Left lung (tissue), 4 donors: ENCODE measurements at regions not wholly inside any gene's neighbourhood (a gene's known extent, or its start where the extent isn't known, plus 50 kb on each side); places are given as distances from the start of the nearest gene placed in this dataset.
A peak's percentile ranks its signal among the peaks of the same experiment; 100 is the strongest.
"Not testable (repeated sequence)": the region's sequence is repeated elsewhere in the genome, so short reads cannot be mapped to it uniquely, and the experiment has no call there.

Source experiments
- ATAC-seq: fragments of 200-7000 bp; cut with Tn5 transposase; one replicate; pipeline ENCODE4 v1.9.1; 2020; ENCODE audit warnings: moderate library complexity
- DNase-seq, 4 donors: peaks; one replicate each; pipeline ENCODE4 v3.0.0-alpha.2; 2013 to 2020
- H3K27ac ChIP-seq, 2 donors: fragments of 200-600 bp; sonication (generic) in 1 of 2; one replicate each; pipeline versions ENCODE4 v1.5.0 to v1.8.0; 2020 to 2021
- H3K27me3 ChIP-seq, 2 donors: fragments of 200-600 bp; sonication (generic) in 1 of 2; one replicate each; pipeline versions ENCODE4 v1.5.0 to v1.8.0; 2020 to 2021
- H3K36me3 ChIP-seq, 2 donors: fragments of 200-600 bp; sonication (generic) in 1 of 2; one replicate each; pipeline versions ENCODE4 v1.5.0 to v1.8.0; 2020 to 2021
- H3K4me1 ChIP-seq, 2 donors: fragments of 200-600 bp; one replicate each; pipeline ENCODE4 v1.8.0; 2021
- H3K4me3 ChIP-seq, 2 donors: fragments of 200-600 bp; sonication (generic) in 1 of 2; one replicate each; pipeline versions ENCODE4 v1.5.0 to v1.8.0; 2020 to 2021; ENCODE audit warnings: mild to moderate bottlenecking in 1 of 2
- H3K9me3 ChIP-seq, 2 donors: fragments of 200-600 bp; sonication (generic) in 1 of 2; one replicate each; pipeline versions ENCODE4 v1.5.0 to v1.8.0; 2020 to 2021
- intact Hi-C, 2 donors: fragments of 100-400 bp; cut with DNase I; formaldehyde crosslinking; loops; one replicate each; pipeline versions ENCODE4 v1.11.2 to v1.14.2; 2022
- TF ChIP-seq, protein P1 (sequence below), 2 donors: fragments of 200-600 bp; sonication (generic) in 1 of 2; IDR thresholded peaks; one replicate each; pipeline versions ENCODE4 v1.5.0 to v1.8.0; 2021; ENCODE audit warnings: antibody characterized with exemption in 2 of 2
- donor health status: DM: no; HTN: yes; CAD: no.
- donor health status: DM: no; HTN: no; CAD: no.

DNA sequence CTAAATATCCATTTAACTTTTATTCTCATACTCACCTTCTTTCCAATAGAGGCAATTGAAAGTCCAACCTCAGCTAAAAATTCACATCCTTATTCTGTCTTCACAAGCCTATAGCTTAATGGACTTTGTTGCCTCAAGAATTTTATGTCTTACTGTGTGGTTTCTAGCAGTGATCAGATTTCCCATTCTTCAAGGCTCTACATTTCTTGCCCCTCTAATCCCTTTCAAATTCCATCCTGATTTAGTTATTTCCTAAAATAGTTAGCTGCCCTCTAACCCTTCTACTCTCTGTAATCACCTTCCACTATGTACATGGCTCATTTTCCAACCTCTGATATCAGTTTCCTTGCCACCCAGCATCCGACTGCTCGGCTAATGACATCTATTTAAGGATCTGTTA is 204.1 kb upstream of the CENPE start:
- TF ChIP-seq, protein P1, sequence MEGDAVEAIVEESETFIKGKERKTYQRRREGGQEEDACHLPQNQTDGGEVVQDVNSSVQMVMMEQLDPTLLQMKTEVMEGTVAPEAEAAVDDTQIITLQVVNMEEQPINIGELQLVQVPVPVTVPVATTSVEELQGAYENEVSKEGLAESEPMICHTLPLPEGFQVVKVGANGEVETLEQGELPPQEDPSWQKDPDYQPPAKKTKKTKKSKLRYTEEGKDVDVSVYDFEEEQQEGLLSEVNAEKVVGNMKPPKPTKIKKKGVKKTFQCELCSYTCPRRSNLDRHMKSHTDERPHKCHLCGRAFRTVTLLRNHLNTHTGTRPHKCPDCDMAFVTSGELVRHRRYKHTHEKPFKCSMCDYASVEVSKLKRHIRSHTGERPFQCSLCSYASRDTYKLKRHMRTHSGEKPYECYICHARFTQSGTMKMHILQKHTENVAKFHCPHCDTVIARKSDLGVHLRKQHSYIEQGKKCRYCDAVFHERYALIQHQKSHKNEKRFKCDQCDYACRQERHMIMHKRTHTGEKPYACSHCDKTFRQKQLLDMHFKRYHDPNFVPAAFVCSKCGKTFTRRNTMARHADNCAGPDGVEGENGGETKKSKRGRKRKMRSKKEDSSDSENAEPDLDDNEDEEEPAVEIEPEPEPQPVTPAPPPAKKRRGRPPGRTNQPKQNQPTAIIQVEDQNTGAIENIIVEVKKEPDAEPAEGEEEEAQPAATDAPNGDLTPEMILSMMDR (IDR thresholded peaks at IDR 0.05) = no peak
- DNase-seq (no peak), ATAC-seq (no peak)
- intact Hi-C loops = no loop called here
- Histone ChIP-seq H3K27ac (no peak overlapping the region), H3K27me3 (no peaks in the 10 kb centered on the region), H3K4me1 (no peaks in the 10 kb centered on the region), H3K36me3 (no peaks in the 10 kb centered on the region), H3K4me3 (no peak overlapping the region), H3K9me3 (no peaks in the 10 kb centered on the region)

DNA sequence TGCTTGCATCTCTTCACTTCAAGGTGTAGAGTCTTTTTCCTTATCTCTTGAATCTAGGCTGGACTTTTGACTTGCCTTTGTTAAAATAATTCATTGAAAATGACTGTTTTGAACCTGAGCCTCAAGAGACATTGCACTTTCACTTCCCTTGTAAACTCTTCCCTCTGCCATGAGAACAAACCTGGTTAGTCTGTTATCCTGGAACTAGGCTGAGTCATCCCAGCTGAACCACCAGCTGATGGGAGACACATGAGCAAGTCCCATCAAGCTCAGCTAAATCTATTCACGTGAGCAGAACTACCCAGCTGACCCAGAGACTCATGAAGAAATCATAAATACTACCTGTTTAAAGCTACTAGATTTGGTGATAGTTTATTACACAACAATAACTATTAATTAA is 202.3 kb upstream of the CENPE start:
- Histone ChIP-seq H3K9me3 (no peaks in the 10 kb centered on the region), H3K27me3 (no peaks in the 10 kb centered on the region), H3K36me3 (no peaks in the 10 kb centered on the region), H3K27ac (no peak overlapping the region), H3K4me3 (no peak overlapping the region), H3K4me1 (no peaks in the 10 kb centered on the region)
- TF ChIP-seq, protein P1 (IDR thresholded peaks at IDR 0.05) = no peak
- DNase-seq (no peak), ATAC-seq (no peak)
- intact Hi-C loops = no loop called here

DNA sequence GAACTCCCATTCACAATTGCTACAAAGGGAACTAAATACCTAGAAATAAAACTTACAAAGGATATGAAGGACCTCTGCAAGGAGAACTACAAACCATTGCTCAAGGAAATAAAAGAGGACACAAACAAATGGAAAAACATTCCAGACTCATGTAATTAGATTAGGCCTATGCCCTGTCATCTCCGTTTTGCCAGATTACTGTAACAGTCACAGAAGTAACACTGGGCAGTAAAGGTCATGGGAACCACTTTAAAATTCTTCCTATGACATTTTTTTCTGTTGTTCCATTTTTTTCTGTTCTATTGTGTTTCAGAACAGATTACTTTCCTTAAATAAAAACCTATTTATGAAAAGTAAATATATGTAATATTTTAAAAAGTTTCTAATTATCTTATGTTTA is 199.4 kb upstream of the CENPE start:
- Histone ChIP-seq H3K4me3 (no peak overlapping the region), H3K27me3 (no peaks in the 10 kb centered on the region), H3K9me3 (no peaks in the 10 kb centered on the region), H3K36me3 (no peaks in the 10 kb centered on the region), H3K4me1 (no peaks in the 10 kb centered on the region), H3K27ac (no peak overlapping the region)
- intact Hi-C loops = no loop called here
- TF ChIP-seq, protein P1 (IDR thresholded peaks at IDR 0.05) = no peak
- DNase-seq (no peak), ATAC-seq (no peak)

DNA sequence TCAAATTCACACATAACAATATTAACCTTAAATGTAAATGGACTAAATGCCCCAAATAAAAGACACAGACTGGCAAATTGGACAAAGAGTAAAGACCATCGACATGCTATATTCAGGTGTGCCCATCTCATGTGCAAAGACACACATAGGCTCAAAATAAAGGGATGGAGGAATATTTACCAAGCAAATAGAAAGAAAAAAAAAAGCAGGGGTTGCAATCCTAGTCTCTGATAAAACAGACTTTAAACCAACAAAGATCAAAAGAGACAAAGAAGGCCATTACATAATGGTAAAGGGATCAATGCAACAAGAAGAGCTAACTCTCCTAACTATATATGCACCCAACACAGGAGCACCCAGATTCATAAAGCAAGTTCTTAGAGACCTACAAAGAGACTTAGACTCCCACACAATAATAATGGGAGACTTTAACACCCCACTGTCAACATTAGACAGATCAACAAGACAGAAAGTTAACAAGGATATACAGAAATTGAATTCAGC is 189.4 kb upstream of the CENPE start:
- intact Hi-C loops, H3K36me3 ChIP-seq, H3K27me3 ChIP-seq, H3K4me3 ChIP-seq, DNase-seq, ATAC-seq, H3K4me1 ChIP-seq, H3K27ac ChIP-seq: not testable (repeated sequence)
- H3K9me3 ChIP-seq = peaks cover 0 to 22% of the 10 kb centered on the region in 2 donors

DNA sequence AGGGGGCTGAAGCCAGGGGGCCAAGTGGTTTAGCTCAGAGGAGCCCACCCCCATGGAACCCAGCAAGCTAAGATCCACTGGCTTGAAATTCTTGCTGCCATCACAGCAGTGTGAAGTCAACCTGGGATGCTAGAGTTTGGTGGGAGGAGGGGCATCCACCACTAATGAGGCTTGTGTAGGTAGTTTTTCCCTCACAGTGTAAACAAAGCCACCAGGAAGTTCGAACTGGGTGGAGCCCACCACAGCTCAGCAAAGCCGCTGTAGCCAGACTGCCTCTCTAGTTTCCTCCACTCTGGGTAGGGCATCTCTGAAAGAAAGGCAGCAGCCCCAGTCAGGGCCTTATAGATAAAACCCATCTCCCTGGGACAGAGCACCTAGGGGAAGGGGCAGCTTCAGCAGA is 187.4 kb upstream of the CENPE start:
- intact Hi-C loops, H3K4me3 ChIP-seq, ATAC-seq, H3K4me1 ChIP-seq, H3K36me3 ChIP-seq, H3K27me3 ChIP-seq, H3K27ac ChIP-seq: not testable (repeated sequence)
- DNase-seq = peak in 1 of 4 donors; percentile 13
- peaks cover 0 to 24% of the 10 kb centered on the region in 2 donors for H3K9me3 ChIP-seq

DNA sequence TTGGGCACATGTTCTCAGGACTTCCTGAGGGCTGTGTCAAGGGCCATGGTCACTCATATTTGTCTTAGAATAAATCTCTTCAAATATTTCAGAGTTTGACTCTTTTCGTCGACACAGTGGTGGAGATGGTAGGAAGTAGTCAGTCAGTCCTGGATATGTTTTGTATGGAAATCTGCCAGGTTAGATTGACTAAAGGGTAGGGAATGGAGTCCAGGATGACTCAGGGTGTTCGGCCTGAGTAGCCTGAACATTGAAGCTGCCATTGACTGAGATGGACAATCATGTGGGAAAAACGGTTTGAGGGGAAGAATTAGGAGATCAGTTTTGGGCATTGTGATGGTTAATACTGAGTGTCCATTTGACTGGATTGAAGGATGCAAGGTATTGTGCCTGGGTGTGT is 177.1 kb upstream of the CENPE start:
- H3K4me3 ChIP-seq = no peak overlapping the region
- H3K27ac ChIP-seq = no peak overlapping the region
- TF ChIP-seq, protein P1 (IDR thresholded peaks at IDR 0.05) = no peak
- no peaks in the 10 kb centered on the region for H3K27me3 ChIP-seq
- ATAC-seq = no peak
- peaks cover 0 to 4% of the 10 kb centered on the region in 2 donors for H3K9me3 ChIP-seq
- DNase-seq = no peak
- intact Hi-C loops = no loop called here
- no peaks in the 10 kb centered on the region for H3K36me3 ChIP-seq
- H3K4me1 ChIP-seq = no peaks in the 10 kb centered on the region
